ENCODE measurements at regions not wholly inside any gene's neighbourhood (a gene's known extent, or its start where the extent isn't known, plus 50 kb on each side); places are given as distances from the start of the nearest gene placed in this dataset.
"Not testable (repeated sequence)": the region's sequence is repeated elsewhere in the genome, so short reads cannot be mapped to it uniquely, and the experiment has no call there.

DNA sequence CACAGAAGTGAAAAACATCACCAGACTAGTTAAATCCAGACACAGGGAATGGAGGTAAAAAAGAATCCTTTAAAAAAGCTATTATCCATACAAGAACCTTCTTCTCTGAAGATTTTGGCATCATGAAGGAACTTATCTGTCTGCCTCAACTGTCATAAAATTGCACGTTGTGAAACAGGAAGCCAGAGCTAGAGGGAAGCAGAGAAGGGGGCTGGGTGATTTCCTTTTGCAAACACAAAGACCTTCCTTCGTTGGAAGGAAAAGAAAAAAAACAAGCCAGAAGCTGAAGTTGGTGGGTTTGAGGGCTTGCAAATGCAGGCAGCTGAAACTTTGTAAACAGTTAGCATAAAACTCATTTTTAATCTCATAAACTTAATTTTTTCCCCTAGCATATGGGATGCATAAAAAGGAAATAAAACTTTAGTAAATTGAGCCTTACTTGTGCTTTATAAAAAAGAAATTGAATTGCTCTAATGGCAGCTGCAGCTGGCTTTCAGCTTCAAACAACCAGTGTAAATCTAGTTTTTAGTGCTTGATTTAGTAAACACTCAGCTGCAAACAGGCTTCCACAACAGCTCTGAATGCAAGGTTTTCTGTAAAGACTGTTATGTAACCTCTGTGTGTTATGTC, 101.6 kb downstream of the OTUD1 start:
- POLR2A ChIA-PET = no interaction called here

DNA sequence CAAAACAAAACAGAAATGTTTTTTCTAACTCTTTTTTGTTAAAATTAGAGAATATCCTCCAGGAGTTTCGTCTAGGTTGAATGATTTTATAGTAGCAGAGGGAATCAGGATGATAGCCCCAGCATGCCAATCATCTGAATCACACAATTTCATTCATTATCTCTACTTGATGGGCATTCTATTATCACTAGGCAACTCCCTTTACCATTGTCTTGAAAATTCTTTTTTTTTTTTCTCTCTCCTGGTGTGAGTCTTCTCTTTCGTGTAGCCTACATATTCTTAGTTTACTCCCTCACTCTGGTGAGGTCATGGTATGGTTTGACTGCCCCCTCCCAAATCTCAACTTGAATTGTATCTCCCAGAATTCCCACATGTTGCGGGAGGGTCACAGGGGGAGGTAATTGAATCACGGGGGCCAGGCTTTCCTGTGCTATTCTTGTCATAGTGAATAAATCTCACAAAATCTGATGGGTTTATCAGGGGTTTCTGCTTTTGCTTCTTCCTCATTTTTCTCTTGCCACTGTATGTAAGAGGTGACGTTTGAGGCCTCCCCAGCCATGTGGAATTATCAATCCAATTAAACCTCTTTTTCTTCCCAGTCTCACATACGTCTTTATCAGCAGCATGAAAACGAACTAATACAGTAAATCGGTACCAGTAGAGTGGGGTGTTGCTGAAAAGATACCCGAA, 105.0 kb downstream of the OTUD1 start:
- POLR2A ChIA-PET = no interaction called here
- CTCF ChIA-PET = no interaction called here

More for the DNA sequence above, 101.6 kb downstream of the OTUD1 start:
- CTCF ChIA-PET = no interaction called here

DNA sequence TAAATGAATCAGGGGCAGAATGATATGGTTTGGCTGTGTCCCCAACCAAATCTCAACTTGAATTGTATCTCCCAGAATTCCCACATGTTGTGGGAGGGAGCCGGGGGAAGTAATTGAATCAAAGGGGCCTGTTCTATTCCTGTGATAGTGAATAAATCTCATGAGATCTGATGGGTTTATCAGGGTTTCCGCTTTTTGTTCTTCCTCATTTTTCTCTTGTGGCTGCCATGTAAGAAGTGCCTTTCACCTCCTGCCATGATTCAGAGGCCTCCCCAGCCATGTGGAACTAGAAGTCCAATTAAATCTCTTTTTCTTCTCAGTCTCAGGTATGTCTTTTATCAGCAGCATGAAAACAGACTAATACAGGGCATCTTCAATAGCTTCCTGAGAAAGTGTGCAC, 107.0 kb downstream of the OTUD1 start:
- POLR2A ChIA-PET = not testable (repeated sequence)
- CTCF ChIA-PET = interaction anchor here (0.5 to 0.8 kb wide), 2 partner anchors 17 to 689 kb away, joined by 3 to 4 read pairs; no protein-coding TSS in a partner anchor

DNA sequence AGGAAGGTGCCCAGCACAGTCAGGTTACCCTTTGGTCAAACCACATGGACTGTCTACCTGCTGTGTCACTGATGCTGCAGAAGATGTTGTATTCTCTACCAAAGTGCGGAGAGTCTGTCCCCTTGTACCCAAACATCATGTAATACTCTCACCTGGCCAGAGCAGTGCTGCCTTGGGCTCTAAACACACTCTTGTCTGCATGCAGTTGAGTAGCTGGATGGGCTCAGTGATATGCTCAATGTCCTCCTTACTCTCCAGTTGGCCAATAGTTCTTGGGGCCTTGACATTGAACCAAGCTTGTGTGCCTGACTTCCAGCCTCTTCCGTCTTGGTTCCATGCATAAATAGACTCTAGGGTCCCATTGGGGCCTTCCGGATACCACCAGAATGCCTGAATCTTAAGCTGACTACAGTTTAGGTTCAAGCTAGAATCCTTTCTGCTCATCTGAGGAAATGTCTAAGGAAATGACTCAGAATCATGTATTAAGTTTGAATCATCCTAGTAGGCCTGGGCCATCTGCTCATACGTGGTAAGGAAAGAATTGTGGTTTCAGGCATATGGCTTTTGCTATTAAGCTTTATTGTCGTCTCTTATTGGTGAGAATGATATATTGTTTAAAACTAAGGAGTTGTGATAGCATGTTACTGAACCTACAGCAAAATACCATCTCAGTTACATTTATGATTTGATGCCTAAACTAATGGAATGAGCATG, 118.0 kb downstream of the OTUD1 start:
- POLR2A ChIA-PET = no interaction called here

DNA sequence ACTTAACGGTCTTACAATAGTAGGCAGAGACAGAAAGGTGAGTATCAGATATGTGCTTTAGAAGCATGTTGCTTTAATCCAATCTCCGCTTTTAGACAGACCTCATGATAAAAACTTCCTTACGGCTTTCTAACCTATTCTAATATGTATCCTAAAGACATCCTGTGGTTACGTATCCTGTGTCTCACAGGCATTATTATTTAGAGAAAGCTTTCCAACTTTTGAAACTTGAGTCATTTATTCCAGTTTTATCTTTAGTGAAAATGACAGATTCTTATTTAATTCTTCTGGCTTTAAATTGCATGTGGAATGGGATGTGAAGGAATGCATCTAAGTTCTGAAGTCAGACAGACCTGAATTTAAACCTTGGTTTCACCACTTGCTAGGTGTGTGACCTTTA, 118.9 kb downstream of the OTUD1 start:
- CTCF ChIA-PET = no interaction called here
- POLR2A ChIA-PET = no interaction called here

More for the DNA sequence above, 118.0 kb downstream of the OTUD1 start:
- CTCF ChIA-PET = no interaction called here

DNA sequence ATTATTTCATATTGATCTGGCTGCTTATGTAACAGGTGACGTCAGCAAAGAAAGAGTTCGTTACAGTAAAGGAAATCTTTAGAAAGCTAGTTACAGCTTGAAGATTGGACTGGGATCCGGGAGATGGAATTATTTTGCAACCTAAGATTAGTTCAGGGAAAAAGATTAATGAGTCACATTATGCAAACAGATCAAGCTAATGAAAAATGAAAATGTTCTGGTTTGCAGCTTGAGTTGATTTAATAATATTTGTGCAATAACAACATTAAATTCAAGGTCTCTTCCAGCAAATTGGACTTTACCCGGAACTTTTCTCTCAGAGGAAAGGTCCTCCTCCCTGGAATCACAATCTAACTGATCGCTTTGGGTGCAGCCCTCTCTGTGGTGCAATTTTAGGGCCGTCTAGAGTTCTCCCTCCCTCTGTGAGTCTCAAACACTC, 119.5 kb downstream of the OTUD1 start:
- ChIA-PET CTCF (no interaction called here), POLR2A (no interaction called here)

DNA sequence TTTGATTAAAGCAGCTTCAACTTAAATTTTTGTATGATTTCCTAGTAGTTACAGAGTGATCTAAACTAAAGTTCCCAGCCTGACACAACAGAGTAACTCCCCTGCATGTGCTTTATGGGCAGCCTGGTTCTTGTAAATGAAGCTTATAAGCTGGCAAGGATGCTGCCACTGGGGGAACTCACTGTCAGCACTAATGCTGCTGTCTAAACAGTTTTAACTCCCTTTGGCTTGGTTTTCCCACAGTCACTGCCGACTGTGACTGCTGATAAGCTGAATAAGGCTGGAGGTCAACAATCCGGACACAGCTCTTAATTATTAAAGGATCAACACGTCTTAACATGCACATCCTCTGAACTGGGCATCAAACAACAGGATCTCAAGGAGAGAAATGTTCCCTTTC, 130.1 kb downstream of the OTUD1 start:
- ChIA-PET POLR2A (no interaction called here), CTCF (no interaction called here)

DNA sequence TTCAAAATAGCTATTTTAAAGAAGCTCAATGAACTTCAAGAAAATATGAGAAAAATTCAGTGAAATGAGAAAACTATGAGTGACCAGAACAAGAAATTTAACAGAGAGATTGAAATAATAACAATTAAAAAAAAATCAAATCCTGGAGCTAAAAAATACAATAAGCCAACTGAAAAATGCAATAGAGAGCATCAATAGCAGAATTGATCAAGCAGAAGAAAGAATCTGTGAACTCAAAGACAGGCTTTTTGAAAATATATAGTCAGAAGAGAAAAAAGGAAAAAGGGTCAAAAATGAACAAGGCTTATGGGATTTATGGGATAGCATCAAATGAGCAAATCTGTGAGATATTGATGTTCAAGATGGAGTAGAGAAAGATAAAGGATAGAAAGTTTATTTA, 133.0 kb downstream of the OTUD1 start:
- CTCF ChIA-PET = no interaction called here
- POLR2A ChIA-PET = no interaction called here

DNA sequence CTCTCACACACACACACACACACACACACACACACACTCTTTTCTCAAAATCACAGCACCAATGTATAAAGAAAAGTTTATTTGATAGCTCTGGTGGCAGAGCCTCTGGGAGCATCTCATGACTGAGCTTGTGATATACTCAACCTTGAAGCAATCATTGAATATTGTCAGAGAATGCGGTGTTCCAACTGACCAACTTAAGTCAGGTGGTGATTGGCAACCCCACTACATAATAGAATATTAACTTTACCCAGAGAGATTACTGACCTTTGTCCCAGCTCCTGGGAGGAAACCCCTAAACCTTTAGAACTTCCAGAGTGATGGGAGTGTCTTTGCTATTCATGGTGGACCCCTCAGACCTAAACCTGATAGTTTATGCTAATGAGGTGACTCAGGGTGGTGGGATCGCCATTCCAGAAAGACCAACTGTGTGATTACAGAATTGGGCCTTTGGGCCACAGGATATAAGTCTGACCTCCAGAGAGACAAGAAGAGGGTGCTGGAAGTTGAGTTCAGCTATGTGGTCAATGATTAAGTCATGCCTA, 143.1 kb downstream of the OTUD1 start:
- POLR2A ChIA-PET = no interaction called here

DNA sequence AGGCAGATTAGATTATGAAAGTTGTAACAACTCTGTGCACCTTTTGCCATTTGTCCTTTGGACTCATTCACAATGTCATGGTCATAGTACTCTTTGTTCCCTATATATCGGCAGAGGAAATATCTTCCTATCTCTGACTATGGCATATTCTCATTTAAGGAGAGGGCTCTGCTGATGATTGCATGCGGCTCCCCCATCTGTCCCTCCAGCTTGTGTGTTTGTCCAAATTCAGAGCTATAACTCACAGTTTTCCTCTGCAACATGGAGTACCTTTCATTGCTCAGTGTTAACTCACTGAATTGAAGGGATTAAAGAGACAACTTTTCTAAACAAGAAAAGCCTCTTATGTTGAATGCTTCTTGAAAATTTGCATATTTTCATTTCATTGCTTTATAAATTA, 145.5 kb downstream of the OTUD1 start:
- ChIA-PET CTCF (no interaction called here), POLR2A (no interaction called here)

More for the DNA sequence above, 143.1 kb downstream of the OTUD1 start:
- CTCF ChIA-PET = no interaction called here

DNA sequence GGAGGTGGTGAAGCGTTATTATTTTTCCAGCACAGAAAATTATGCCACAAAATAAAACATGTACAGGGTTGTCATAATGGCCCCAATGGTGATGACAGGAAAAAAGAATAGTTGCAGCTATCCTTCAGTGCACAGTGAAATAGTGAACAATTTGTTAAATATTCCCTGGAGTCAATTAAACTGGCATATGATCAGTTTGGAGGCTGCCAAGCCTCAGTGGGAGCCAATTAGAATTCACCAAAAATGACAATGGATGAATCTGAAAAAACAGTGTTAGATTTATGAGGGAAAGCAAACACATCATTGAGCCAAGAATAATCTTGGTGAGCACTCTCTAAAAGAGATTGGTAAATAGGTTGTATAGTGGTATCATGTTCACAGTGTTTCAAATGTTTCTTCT, 146.3 kb downstream of the OTUD1 start:
- POLR2A ChIA-PET = no interaction called here
- CTCF ChIA-PET = interaction anchor here (0.6 kb wide), 1 partner anchor 79 kb away, joined by 4 read pairs; no protein-coding TSS in a partner anchor

DNA sequence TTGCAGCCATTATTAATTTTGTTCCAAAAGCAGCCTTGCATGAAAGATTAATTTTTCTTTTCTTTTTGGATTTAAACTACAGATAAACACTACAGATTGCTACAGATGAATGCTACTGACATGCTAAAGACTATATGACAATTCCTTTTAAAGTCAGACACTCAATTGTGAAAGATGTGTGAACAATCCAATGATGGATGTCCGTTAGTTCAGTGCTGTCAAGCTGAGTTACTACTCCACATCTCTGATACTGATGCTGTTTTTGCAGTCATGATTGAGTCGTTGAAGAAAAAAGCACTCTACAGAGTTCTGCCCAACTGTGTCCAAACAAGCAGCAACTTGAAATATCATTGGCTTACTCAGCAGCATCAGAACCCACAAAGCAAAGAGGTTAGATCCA, 146.8 kb downstream of the OTUD1 start:
- POLR2A ChIA-PET = no interaction called here
- CTCF ChIA-PET = interaction anchor here (0.6 kb wide), 1 partner anchor 78 kb away, joined by 4 read pairs; no protein-coding TSS in a partner anchor

DNA sequence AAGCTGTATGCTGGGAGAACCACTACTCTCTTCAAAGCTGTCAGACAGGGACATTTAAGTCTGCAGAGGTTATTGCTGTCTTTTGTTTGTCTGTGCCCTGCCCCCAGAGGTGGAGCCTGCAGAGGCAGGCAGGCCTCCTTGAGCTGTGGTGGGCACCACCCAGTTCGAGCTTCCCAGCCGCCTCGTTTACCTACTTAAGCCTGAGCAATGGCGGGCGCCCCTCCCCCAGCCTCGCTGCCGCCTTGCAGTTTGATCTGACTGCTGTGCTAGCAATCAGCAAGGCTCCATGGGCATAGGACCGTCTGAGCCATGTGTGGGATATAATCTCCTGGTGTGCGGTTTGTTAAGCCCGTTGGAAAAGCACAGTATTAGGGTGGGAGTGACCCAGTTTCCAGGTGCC, 156.4 kb downstream of the OTUD1 start:
- POLR2A ChIA-PET, CTCF ChIA-PET: not testable (repeated sequence)

DNA sequence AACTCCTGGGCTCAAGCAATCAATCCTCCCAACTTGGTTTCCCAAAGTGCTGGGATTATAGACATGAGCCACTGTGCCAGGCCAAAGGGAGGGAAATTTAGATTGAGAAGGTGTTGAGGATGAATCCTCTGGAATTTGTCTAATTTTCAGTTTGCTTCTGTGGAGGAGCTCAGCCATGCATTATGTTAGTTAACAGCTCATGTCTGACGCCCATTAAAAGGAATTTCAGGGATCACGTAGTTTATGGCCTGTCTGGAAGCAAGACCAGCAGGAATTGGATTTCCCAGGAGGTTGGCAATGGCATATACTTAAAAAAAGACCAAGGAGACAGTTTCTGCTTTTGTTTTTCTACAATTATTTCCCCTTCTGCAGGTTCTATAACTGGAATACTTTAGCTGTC, 165.7 kb downstream of the OTUD1 start:
- ChIA-PET CTCF (no interaction called here), POLR2A (no interaction called here)

DNA sequence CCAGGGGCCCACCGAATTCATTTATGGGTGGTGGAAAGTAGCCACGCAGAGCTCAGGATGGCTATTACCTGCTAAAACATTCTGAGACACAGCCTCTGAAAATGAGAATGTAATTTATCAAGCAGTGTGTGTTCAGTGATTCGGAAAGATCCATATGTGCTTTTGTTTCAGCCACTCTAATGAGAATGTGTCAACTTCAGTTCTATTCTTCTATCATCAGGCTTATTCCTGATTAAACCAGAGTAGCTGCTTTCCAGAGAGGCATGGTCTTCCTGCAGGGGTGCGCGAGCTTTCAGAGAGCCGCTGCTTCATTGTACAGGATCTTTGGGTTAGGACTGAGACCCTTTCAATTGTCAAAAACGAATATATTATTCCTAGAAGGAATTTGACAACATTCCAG, 167.6 kb downstream of the OTUD1 start:
- CTCF ChIA-PET = no interaction called here
- POLR2A ChIA-PET = no interaction called here

DNA sequence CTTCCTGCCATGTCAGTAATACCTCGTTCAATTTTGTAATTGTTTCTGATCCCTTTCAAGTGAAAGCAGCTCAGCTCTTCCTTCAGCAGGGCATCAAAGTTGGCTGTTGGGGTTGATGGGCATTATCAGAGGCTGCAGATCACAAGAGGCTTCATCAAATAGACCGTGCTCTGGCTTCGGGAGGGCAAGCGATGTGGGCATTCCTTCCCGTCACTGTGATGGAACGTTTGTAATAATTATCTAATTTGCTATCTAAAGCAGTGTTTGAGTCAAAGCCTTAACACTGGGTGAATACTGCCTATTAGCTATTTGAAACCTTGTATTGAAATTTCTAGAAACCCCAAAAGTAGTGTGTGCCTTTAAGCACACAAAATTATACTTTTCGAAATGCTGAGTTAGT, 170.1 kb downstream of the OTUD1 start:
- POLR2A ChIA-PET = no interaction called here

DNA sequence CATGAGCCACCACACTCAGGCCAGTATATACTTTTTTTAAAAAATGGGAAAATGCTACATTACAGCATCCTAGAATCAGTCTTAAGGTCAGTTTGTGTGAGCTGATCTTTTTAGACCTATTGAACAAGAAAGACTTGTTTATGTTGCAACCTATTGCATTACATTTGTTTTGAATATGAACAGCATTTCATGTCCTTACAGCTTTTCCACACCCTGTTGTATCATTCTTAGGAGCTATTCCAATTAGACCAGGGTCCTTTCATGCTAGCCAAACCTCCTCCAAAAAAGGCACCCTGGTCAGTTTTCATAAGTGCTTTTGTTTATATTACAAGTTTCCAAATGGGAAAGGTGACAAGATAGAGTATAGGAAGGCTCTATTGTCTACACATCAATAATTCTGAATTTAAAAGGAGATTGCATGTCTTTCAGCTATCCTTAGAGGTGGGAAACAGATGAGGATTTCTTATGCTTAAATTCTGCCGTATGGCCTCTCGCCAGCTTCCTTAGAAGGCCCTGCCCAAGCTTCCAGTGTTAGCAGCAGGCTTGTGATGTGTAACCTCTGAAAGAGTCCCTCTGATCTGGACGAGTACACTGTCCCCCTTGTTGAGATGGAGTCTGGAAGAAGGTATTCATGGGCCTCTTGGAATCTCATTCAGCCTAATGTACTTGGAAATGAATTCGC, 171.9 kb downstream of the OTUD1 start:
- CTCF ChIA-PET = no interaction called here

More for the DNA sequence above, 170.1 kb downstream of the OTUD1 start:
- CTCF ChIA-PET = no interaction called here

DNA sequence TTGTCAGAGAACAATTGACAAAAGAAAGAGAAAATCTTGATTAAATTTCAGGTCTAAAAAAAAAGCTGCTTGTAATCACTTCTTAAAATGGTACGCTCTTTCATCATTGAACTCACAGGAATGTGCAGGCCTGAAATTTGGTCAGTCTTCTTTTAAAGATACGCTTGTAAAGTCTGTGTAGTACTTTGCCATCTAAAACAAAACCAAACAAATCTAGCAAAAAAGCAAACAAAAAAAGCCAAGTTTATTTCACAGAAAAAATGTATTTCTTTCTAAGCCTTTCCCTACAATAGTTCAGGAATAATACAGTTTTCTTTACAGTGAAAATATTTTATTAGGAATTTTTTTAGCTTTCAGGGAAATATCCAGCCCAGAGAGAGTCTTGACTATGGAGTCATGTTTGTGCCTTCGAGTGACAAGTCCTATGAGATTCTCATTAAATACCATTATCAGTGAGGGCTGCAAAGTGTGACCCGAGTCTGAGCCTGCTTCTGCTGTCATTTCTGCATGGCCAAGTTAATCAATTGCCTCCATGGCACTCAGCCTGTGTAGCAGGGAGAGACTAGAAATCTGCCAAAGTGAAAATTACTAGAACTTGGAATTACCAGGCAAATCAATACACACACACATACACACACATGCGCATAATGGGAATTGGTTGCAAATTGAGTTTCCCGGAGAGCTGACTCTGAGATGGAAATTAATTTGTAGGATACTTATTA, 172.6 kb downstream of the OTUD1 start:
- POLR2A ChIA-PET = no interaction called here
- CTCF ChIA-PET = no interaction called here

More for the DNA sequence above, 171.9 kb downstream of the OTUD1 start:
- POLR2A ChIA-PET = no interaction called here

DNA sequence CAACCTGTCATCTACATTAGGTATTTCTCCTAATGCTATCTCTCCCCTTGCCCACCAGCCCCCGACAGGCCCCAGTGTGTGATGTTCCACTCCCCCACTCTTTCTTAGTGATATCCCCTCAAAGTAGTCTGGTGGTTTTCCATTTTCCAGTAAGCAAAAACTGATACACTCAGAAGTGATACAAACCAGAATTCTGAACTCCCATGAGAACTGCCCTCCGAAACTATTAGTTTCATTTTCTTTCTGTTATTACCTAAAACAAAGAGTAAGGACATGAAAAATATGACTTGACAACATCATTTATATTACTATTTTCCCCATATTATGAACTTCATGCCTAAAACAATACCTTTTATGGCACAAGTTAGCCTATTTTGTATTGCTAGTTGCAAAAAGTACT, 175.0 kb downstream of the OTUD1 start:
- CTCF ChIA-PET = no interaction called here
- POLR2A ChIA-PET = no interaction called here

DNA sequence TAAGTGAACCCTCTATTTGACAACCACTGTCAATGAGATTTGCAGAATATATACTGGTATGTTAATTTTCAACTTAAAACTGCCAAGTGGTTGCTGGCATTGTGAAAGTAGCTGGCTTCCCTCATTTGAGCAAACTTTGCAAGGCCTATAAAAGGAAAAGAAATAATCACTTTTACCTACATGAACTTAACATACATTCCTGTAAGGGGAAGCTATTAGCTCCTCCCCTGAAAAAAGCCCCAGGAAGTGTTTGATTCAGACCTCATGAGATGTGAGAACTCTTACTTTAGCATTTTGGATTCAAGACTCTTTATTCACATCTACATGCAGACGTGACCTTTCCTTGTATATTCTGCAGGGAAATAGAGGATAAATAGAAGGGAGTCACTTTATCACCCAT, 175.6 kb downstream of the OTUD1 start:
- POLR2A ChIA-PET = no interaction called here
- CTCF ChIA-PET = no interaction called here

Measured in activated CD8-positive, alpha-beta memory T cell treated with anti-CD3 and anti-CD28 coated beads for 36 hours (primary cell).